AG10803 (cell line): ENCODE measurements at regions not wholly inside any gene's neighbourhood (a gene's known extent, or its start where the extent isn't known, plus 50 kb on each side); places are given as distances from the start of the nearest gene placed in this dataset.

Experiments used
- DNase-seq: peaks from one replicate; pipeline ENCODE4 v3.0.0; 2010; ENCODE audit warnings: low read depth
- H3K4me3 ChIP-seq: 2 replicates; pipeline ENCODE4 v1.5.1; 2011; ENCODE audit warnings: mild to moderate bottlenecking, low read length, control low read depth
- CTCF ChIP-seq: conservative IDR thresholded peaks from 2 replicates; pipeline ENCODE4 v1.5.1; 2011; ENCODE audit warnings: mild to moderate bottlenecking, low read length, control low read depth, inconsistent platforms

- DNase-seq: no peak
- no peak for TF ChIP-seq CTCF
- H3K4me3 ChIP-seq: no peak overlapping the region
These were observed 1140.5 kb downstream of the GALC start for GRCh38 chr14:86852530-86852929.

- no peak for TF ChIP-seq CTCF
- DNase-seq: no peak
- no peak overlapping the region for H3K4me3 ChIP-seq
These were observed 1145.8 kb downstream of the GALC start for GRCh38 chr14:86847140-86847539.

- TF ChIP-seq CTCF: no peak
- DNase-seq: no peak
- no peak overlapping the region for H3K4me3 ChIP-seq
These were observed 1154.6 kb downstream of the GALC start for GRCh38 chr14:86838363-86838762.

- no peak for TF ChIP-seq CTCF
- H3K4me3 ChIP-seq: no peak overlapping the region
- DNase-seq: no peak
These were observed 1166.3 kb downstream of the GALC start for GRCh38 chr14:86826661-86827060.

GRCh38 chr14:86824167-86824566 is 1168.8 kb downstream of the GALC start:
- DNase-seq: no peak
- TF ChIP-seq CTCF: no peak
- H3K4me3 ChIP-seq: no peak overlapping the region

- no peak overlapping the region for H3K4me3 ChIP-seq
- no peak for DNase-seq
- no peak for TF ChIP-seq CTCF
These were observed 1169.4 kb downstream of the GALC start for GRCh38 chr14:86823581-86823980.

- TF ChIP-seq CTCF: no peak
- DNase-seq: no peak
- no peak overlapping the region for H3K4me3 ChIP-seq
These were observed 1177.6 kb downstream of the GALC start for GRCh38 chr14:86815341-86815740.
